Endothelial cell of umbilical vein (primary cell): ENCODE measurements at regions not wholly inside any gene's neighbourhood (a gene's known extent, or its start where the extent isn't known, plus 50 kb on each side); places are given as distances from the start of the nearest gene placed in this dataset.

Source experiments
- BruUV-seq: library from RNA; stranded (reverse); fragments of 400-500 nt; replicated peaks from 2 replicates; lab custom pipeline; 2021; lab: Mats Ljungman, UMichigan
- CTCF ChIA-PET: fragments of 300-600, 350-600 bp; sonication (Branson Sonifier 250); formaldehyde crosslinking; loops from one replicate; lab custom pipeline; 2021; ENCODE audit warnings: antibody characterized with exemption, inconsistent platforms; lab: Charles Lee
- POLR2A ChIA-PET: fragments of 300-600, 350-600 bp; sonication (Branson Sonifier 250); formaldehyde crosslinking; loops from one replicate; lab custom pipeline; 2021; ENCODE audit warnings: antibody characterized with exemption, inconsistent platforms; lab: Charles Lee
- DNase-seq: peaks from one replicate; pipeline ENCODE4 v3.0.0-alpha.2; 2011; ENCODE audit warnings: low read depth, low spot score
- FAIRE-seq: peaks from 2 replicates; lab custom pipeline; 2011; peaks lifted over from hg19 to GRCh38; lab: Jason Lieb, UNC
- H2AFZ ChIP-seq: 2 replicates; pipeline ENCODE4 v1.6.0; 2012; ENCODE audit warnings: low read depth, low read length, control low read depth, inconsistent platforms
- H3K27ac ChIP-seq: 2 replicates; pipeline ENCODE4 v1.5.1; 2011; ENCODE audit warnings: low read depth, mild to moderate bottlenecking, control low read depth, low read length, moderate library complexity; ENCODE audit not compliant: insufficient read depth
- H3K27me3 ChIP-seq, 2 experiments: 2 replicates each; pipeline versions ENCODE4 v1.6.0 to v1.6.1; 2011; ENCODE audit warnings: low read length in 2 of 2, mixed read lengths in 1 of 2; ENCODE audit not compliant: control insufficient read depth in 2 of 2, insufficient read depth in 2 of 2
- H3K36me3 ChIP-seq, 2 experiments: 2 replicates in 1 of 2; 3 replicates in 1 of 2; pipeline ENCODE4 v1.5.1; 2011; ENCODE audit warnings: low read length in 2 of 2, mild to moderate bottlenecking in 1 of 2, moderate library complexity in 1 of 2; ENCODE audit not compliant: control insufficient read depth in 2 of 2, insufficient read depth in 2 of 2; ENCODE audit errors: extremely low read depth in 1 of 2
- H3K4me1 ChIP-seq: 3 replicates; pipeline ENCODE4 v1.5.1; 2011; ENCODE audit warnings: mild to moderate bottlenecking, low read length; ENCODE audit not compliant: control insufficient read depth, insufficient read depth; ENCODE audit errors: extremely low read depth
- H3K4me2 ChIP-seq: 2 replicates; pipeline ENCODE4 v1.6.1; 2011; ENCODE audit warnings: low read length, control low read depth, mixed read lengths; ENCODE audit not compliant: insufficient read depth
- H3K4me3 ChIP-seq, 3 experiments: fragments of 200-600 bp in 1 of 3; sonication (generic), shearing (Covaris generic) in 1 of 3; replicated peaks in 1 of 3; 2 replicates each; pipeline ENCODE4 v1.5.1; 2011 to 2016; ENCODE audit warnings: control low read depth in 3 of 3, low read length in 3 of 3, mild to moderate bottlenecking in 2 of 3, inconsistent platforms in 1 of 3, low read depth in 1 of 3, moderate library complexity in 1 of 3; ENCODE audit not compliant: insufficient read depth in 1 of 3
- H3K79me2 ChIP-seq: 2 replicates; pipeline ENCODE4 v1.6.0; 2012; ENCODE audit warnings: low read length, inconsistent platforms; ENCODE audit not compliant: control insufficient read depth, insufficient read depth
- H3K9ac ChIP-seq: replicated peaks from 2 replicates; pipeline ENCODE3; 2011; ENCODE audit warnings: low read length, control low read depth; ENCODE audit not compliant: insufficient read depth; ENCODE audit errors: extremely low read depth
- H3K9me1 ChIP-seq: replicated peaks from 3 replicates; pipeline ENCODE4 v1.6.0; 2011; ENCODE audit warnings: mild to moderate bottlenecking, low read length; ENCODE audit not compliant: control insufficient read depth, insufficient read depth; ENCODE audit errors: extremely low read depth
- H3K9me3 ChIP-seq: replicated peaks from 2 replicates; pipeline ENCODE4 v1.5.1; 2012; ENCODE audit warnings: low read length, inconsistent platforms; ENCODE audit not compliant: control insufficient read depth, insufficient read depth
- H4K20me1 ChIP-seq: replicated peaks from 2 replicates; pipeline ENCODE3; 2011; ENCODE audit warnings: mild to moderate bottlenecking, low read length; ENCODE audit not compliant: control insufficient read depth, insufficient read depth; ENCODE audit errors: extremely low read depth
- CTCF ChIP-seq, 2 donors: IDR thresholded peaks; 1 replicate in 1 of 2; 2 replicates in 1 of 2; pipeline ENCODE4 v1.5.1; 2011; ENCODE audit warnings: low read length in 2 of 2, mild to moderate bottlenecking in 2 of 2, moderate library complexity in 2 of 2, control low read depth in 1 of 2, inconsistent platforms in 1 of 2, low read depth in 1 of 2; ENCODE audit not compliant: insufficient read depth in 1 of 2; ENCODE audit errors: extremely low read depth in 1 of 2
- EZH2 ChIP-seq: IDR thresholded peaks from 2 replicates; pipeline ENCODE4 v1.6.1; 2012; ENCODE audit warnings: borderline replicate concordance, low read depth, mild to moderate bottlenecking, moderate library complexity, low read length, inconsistent platforms; ENCODE audit not compliant: severe bottlenecking
- FOS ChIP-seq: IDR thresholded peaks from 2 replicates; pipeline ENCODE4 v1.6.1; 2011; ENCODE audit warnings: mild to moderate bottlenecking, low read length, moderate library complexity, borderline replicate concordance; ENCODE audit not compliant: insufficient read depth
- GATA2 ChIP-seq: IDR thresholded peaks from 2 replicates; pipeline ENCODE4 v1.7.0; 2011; ENCODE audit warnings: low read depth, mild to moderate bottlenecking, moderate library complexity, mixed read lengths, low read length; ENCODE audit not compliant: insufficient read length, insufficient read depth
- JUN ChIP-seq: IDR thresholded peaks from 2 replicates; pipeline ENCODE4 v1.6.1; 2011; ENCODE audit warnings: borderline replicate concordance, low read depth; ENCODE audit not compliant: insufficient read length, insufficient read depth
- MAX ChIP-seq: IDR thresholded peaks from 2 replicates; pipeline ENCODE4 v1.6.1; 2011; ENCODE audit not compliant: insufficient read depth, insufficient read length
- MYC ChIP-seq: IDR thresholded peaks from one replicate; pipeline ENCODE4 v1.6.1; 2011; ENCODE audit warnings: mild to moderate bottlenecking, low read depth, low read length
- POLR2A ChIP-seq: IDR thresholded peaks from 2 replicates; pipeline ENCODE4 v1.6.1; 2012; ENCODE audit warnings: low read depth, mild to moderate bottlenecking, control low read depth, low read length
- POLR2AphosphoS5 ChIP-seq: IDR thresholded peaks from 2 replicates; pipeline ENCODE4 v1.6.1; 2012; ENCODE audit warnings: low read depth, mild to moderate bottlenecking, control low read depth, low read length, moderate library complexity; ENCODE audit not compliant: insufficient read depth
- dilution Hi-C: fragments of 300-500 bp; cut with MboI; formaldehyde crosslinking; loops from one replicate; pipeline ENCODE4 v1.15.0; 2019; ENCODE audit warnings: low sequenced_read_pairs; ENCODE audit not compliant: extremely low pct_ligation_motif_present
- intact Hi-C: fragments of 100-400 bp; cut with micrococcal nuclease; formaldehyde crosslinking; loops from one replicate; pipeline ENCODE4 v1.10.0; 2022

GRCh38 chr13:48908381-48909055, 67.2 kb upstream of the FNDC3A start:
- no peaks in the 10 kb centered on the region for H3K9me1 ChIP-seq
- no peaks in the 10 kb centered on the region for H4K20me1 ChIP-seq
- no peaks in the 10 kb centered on the region for H3K36me3 ChIP-seq
- H3K9ac ChIP-seq, result no peak overlapping the region
- intact Hi-C loops (no loop called here), dilution Hi-C loops (no loop called here)
- no peak overlapping the region for H3K4me3 ChIP-seq
- DNase-seq (no peak), FAIRE-seq (no peak)
- H3K27me3 ChIP-seq, result no peaks in the 10 kb centered on the region
- no TSS peak for BruUV-seq
- H3K4me1 ChIP-seq, result no peaks in the 10 kb centered on the region
- no peaks in the 10 kb centered on the region for H3K79me2 ChIP-seq
- TF ChIP-seq CTCF (IDR thresholded peaks at IDR 0.05; ENCODE audit: extremely low read depth in 1 of 2, insufficient read depth in 1 of 2, low read depth in 1 of 2, low read length in 2 of 2) (no peak), MYC (no peak), POLR2A (no peak), FOS (no peak), JUN (no peak), POLR2AphosphoS5 (no peak), MAX (no peak), GATA2 (no peak), EZH2 (no peak)
- H3K27ac ChIP-seq, result no peak overlapping the region
- CTCF ChIA-PET, result interaction anchor here (1.3 to 1.5 kb wide), 2 partner anchors 12 kb away, joined by 3 to 5 read pairs; no protein-coding TSS in a partner anchor
- no peaks in the 10 kb centered on the region for H3K9me3 ChIP-seq
- no peak overlapping the region for H3K4me2 ChIP-seq
- POLR2A ChIA-PET, result no interaction called here
- H2AFZ ChIP-seq, result no peak overlapping the region
